OCI-LY1 (cell line): ENCODE measurements at regions not wholly inside any gene's neighbourhood (a gene's known extent, or its start where the extent isn't known, plus 50 kb on each side); places are given as distances from the start of the nearest gene placed in this dataset.

Experiments
- H2AFZ ChIP-seq: fragments of 200-600 bp; sonication (generic), shearing (Covaris generic); 2 replicates; pipeline ENCODE4 v1.6.0; 2014; ENCODE audit warnings: antibody characterized with exemption, mild to moderate bottlenecking, low read length
- H3F3A ChIP-seq: fragments of 200-600 bp; sonication (generic), shearing (Covaris generic); 2 replicates; pipeline ENCODE4 v1.6.0; 2014; ENCODE audit warnings: mild to moderate bottlenecking, antibody characterized with exemption, low read length, moderate library complexity; ENCODE audit not compliant: insufficient read depth
- H3K27ac ChIP-seq: fragments of 200-600 bp; sonication (generic); 2 replicates; pipeline ENCODE4 v1.5.1; 2014; ENCODE audit warnings: low read length, mixed run types, mild to moderate bottlenecking, low read depth; ENCODE audit not compliant: poor library complexity, severe bottlenecking
- H3K27me3 ChIP-seq: fragments of 200-600 bp; sonication (generic); 2 replicates; pipeline ENCODE4 v1.6.0; 2014; ENCODE audit warnings: antibody characterized with exemption, mild to moderate bottlenecking, low read length, moderate library complexity; ENCODE audit not compliant: insufficient read depth
- H3K36me3 ChIP-seq: fragments of 200-600 bp; sonication (generic); 2 replicates; pipeline ENCODE4 v1.6.1; 2014; ENCODE audit warnings: mild to moderate bottlenecking, antibody characterized with exemption, low read length, moderate library complexity, mixed read lengths; ENCODE audit not compliant: insufficient read depth
- H3K4me1 ChIP-seq: fragments of 200-600 bp; sonication (generic); 2 replicates; pipeline ENCODE4 v1.5.1; 2014; ENCODE audit warnings: mild to moderate bottlenecking, low read length, moderate library complexity; ENCODE audit not compliant: insufficient read depth, severe bottlenecking
- H3K4me2 ChIP-seq: fragments of 200-600 bp; sonication (generic), shearing (Covaris generic); 2 replicates; pipeline ENCODE4 v1.6.1; 2014; ENCODE audit warnings: low read length
- H3K4me3 ChIP-seq: fragments of 200-600 bp; sonication (generic); 2 replicates; pipeline ENCODE4 v1.5.1; 2014; ENCODE audit warnings: low read length, low read depth, mild to moderate bottlenecking, mixed read lengths; ENCODE audit not compliant: poor library complexity, severe bottlenecking
- H3K79me2 ChIP-seq: fragments of 200-600 bp; shearing (Covaris generic); 2 replicates; pipeline ENCODE4 v1.6.1; 2016; ENCODE audit warnings: mixed run types, low read length, mixed read lengths; ENCODE audit not compliant: insufficient read depth
- H3K9ac ChIP-seq: fragments of 200-600 bp; sonication (generic), shearing (Covaris generic); 2 replicates; pipeline ENCODE4 v1.6.1; 2014; ENCODE audit warnings: mild to moderate bottlenecking, low read length, mixed read lengths
- H3K9me2 ChIP-seq: fragments of 200-600 bp; sonication (generic), shearing (Covaris generic); 2 replicates; pipeline ENCODE4 v1.6.1; 2014; ENCODE audit warnings: low read depth, mild to moderate bottlenecking, low read length, mixed read lengths
- H3K9me3 ChIP-seq: fragments of 200-600 bp; shearing (Covaris generic); 2 replicates; pipeline ENCODE4 v1.6.1; 2014; ENCODE audit warnings: low read length, mixed read lengths
- H4K20me1 ChIP-seq: fragments of 200-600 bp; sonication (generic), shearing (Covaris generic); 2 replicates; pipeline ENCODE4 v1.6.0; 2016; ENCODE audit warnings: mild to moderate bottlenecking, low read length; ENCODE audit not compliant: insufficient read depth
- CTCF ChIP-seq: fragments of 200-600 bp; sonication (generic), shearing (Covaris generic); IDR thresholded peaks from 2 replicates; pipeline ENCODE4 v1.5.1; 2017; ENCODE audit warnings: mild to moderate bottlenecking, antibody characterized with exemption, low read length, moderate library complexity, mixed read lengths
- EZH2 ChIP-seq: fragments of 200-600 bp; sonication (generic), shearing (Covaris generic); IDR thresholded peaks from 2 replicates; pipeline ENCODE4 v1.8.0; 2017; ENCODE audit warnings: borderline replicate concordance, mixed run types, mild to moderate bottlenecking, antibody characterized with exemption, low read length, moderate library complexity, mixed read lengths

- Histone ChIP-seq H3F3A (no peaks in the 10 kb centered on the region; the same call in 1 of the 2 replicates), H3K9me3 (peaks cover 11% of the 10 kb centered on the region; the same call in 1 of the 2 replicates), H3K4me3 (no peak overlapping the region), H3K36me3 (no peaks in the 10 kb centered on the region; the same call in 1 of the 2 replicates), H3K4me1 (peaks cover 6% of the 10 kb centered on the region), H3K9me2 (no peaks in the 10 kb centered on the region), H3K79me2 (no peaks in the 10 kb centered on the region), H4K20me1 (no peaks in the 10 kb centered on the region), H3K27me3 (no peaks in the 10 kb centered on the region), H3K9ac (no peak overlapping the region), H2AFZ (no peak overlapping the region), H3K27ac (no peak overlapping the region), H3K4me2 (no peak overlapping the region)
- TF ChIP-seq CTCF: no peak
- no peak for TF ChIP-seq EZH2
These were observed 407.5 kb upstream of the ZEB2 start for GRCh38 chr2:144927429-144927828.

- Histone ChIP-seq H3K27ac (no peak overlapping the region), H3K4me1 (peaks cover 16% of the 10 kb centered on the region), H3K4me2 (no peak overlapping the region), H3K9ac (no peak overlapping the region), H4K20me1 (no peaks in the 10 kb centered on the region), H3K79me2 (no peaks in the 10 kb centered on the region), H3K9me3 (peaks cover 11% of the 10 kb centered on the region; the same call in 1 of the 2 replicates), H3K4me3 (no peak overlapping the region), H3F3A (no peaks in the 10 kb centered on the region; the same call in 1 of the 2 replicates), H3K9me2 (no peaks in the 10 kb centered on the region), H3K36me3 (no peaks in the 10 kb centered on the region; the same call in 1 of the 2 replicates), H3K27me3 (no peaks in the 10 kb centered on the region), H2AFZ (no peak overlapping the region)
- TF ChIP-seq CTCF (no peak), EZH2 (no peak)
These were observed 406.0 kb upstream of the ZEB2 start for GRCh38 chr2:144925886-144926285.

- Histone ChIP-seq H3K4me1 (peaks cover 17% of the 10 kb centered on the region), H3K27me3 (no peaks in the 10 kb centered on the region), H3K27ac (no peak overlapping the region), H4K20me1 (no peaks in the 10 kb centered on the region), H3K9me2 (no peaks in the 10 kb centered on the region), H3K9ac (no peak overlapping the region), H2AFZ (no peak overlapping the region), H3K36me3 (no peaks in the 10 kb centered on the region; the same call in 1 of the 2 replicates), H3K4me2 (no peak overlapping the region), H3K79me2 (no peaks in the 10 kb centered on the region), H3K9me3 (peaks cover 11% of the 10 kb centered on the region; the same call in 1 of the 2 replicates), H3K4me3 (no peak overlapping the region), H3F3A (no peaks in the 10 kb centered on the region; the same call in 1 of the 2 replicates)
- TF ChIP-seq CTCF (no peak), EZH2 (no peak)
These were observed 404.9 kb upstream of the ZEB2 start for GRCh38 chr2:144924827-144925226.
